Endodermal cell (in vitro differentiated cells): ENCODE measurements at regions not wholly inside any gene's neighbourhood (a gene's known extent, or its start where the extent isn't known, plus 50 kb on each side); places are given as distances from the start of the nearest gene placed in this dataset.

Experiments
- DNase-seq: peaks from one replicate; pipeline ENCODE4 v3.0.0-alpha.2; 2017
- H3K27ac ChIP-seq: 2 replicates; pipeline ENCODE4 v1.5.1; 2013; ENCODE audit warnings: mild to moderate bottlenecking, low read depth, low read length, moderate library complexity
- H3K27me3 ChIP-seq: 2 replicates; pipeline ENCODE4 v1.6.1; 2013; ENCODE audit warnings: mild to moderate bottlenecking, low read length, moderate library complexity; ENCODE audit not compliant: insufficient read depth, control insufficient read depth, poor library complexity, severe bottlenecking
- H3K36me3 ChIP-seq: 2 replicates; pipeline ENCODE4 v1.7.0; 2013; ENCODE audit warnings: mild to moderate bottlenecking, low read length, moderate library complexity; ENCODE audit not compliant: control insufficient read depth, insufficient read depth
- H3K4me1 ChIP-seq: one replicate; pipeline ENCODE4 v1.7.0; 2013; ENCODE audit warnings: low read length; ENCODE audit not compliant: control insufficient read depth, insufficient read depth
- H3K4me3 ChIP-seq: 2 replicates; pipeline ENCODE4 v1.5.1; 2013; ENCODE audit warnings: mild to moderate bottlenecking, low read length, moderate library complexity
- H3K9ac ChIP-seq: 2 replicates; pipeline ENCODE4 v1.6.1; 2013; ENCODE audit warnings: mild to moderate bottlenecking, low read length, moderate library complexity; ENCODE audit not compliant: poor library complexity, severe bottlenecking; ENCODE audit errors: extremely low read depth
- H3K9me3 ChIP-seq: 2 replicates; pipeline ENCODE4 v1.6.1; 2013; ENCODE audit warnings: mild to moderate bottlenecking, low read length, moderate library complexity; ENCODE audit not compliant: control insufficient read depth
- H3K27ac Mint-ChIP-seq: 2 replicates; pipeline ENCODE4 v1.8.0; 2020; ENCODE audit warnings: mixed read lengths
- H3K27me3 Mint-ChIP-seq: 2 replicates; pipeline ENCODE4 v1.8.0; 2021; ENCODE audit warnings: mild to moderate bottlenecking, mixed read lengths; ENCODE audit not compliant: insufficient read depth
- H3K36me3 Mint-ChIP-seq: 2 replicates; pipeline ENCODE4 v1.8.0; 2020; ENCODE audit warnings: low read depth, mixed read lengths
- H3K4me1 Mint-ChIP-seq: 2 replicates; pipeline ENCODE4 v1.8.0; 2020; ENCODE audit warnings: mixed read lengths
- H3K4me3 Mint-ChIP-seq: 2 replicates; pipeline ENCODE4 v1.8.0; 2020; ENCODE audit warnings: mild to moderate bottlenecking, moderate library complexity, mixed read lengths
- H3K9me3 Mint-ChIP-seq: 2 replicates; pipeline ENCODE4 v1.8.0; 2020; ENCODE audit warnings: mild to moderate bottlenecking, mixed read lengths
- CTCF ChIP-seq: fragments of 200-600 bp; sonication (generic); conservative IDR thresholded peaks from 2 replicates; pipeline ENCODE4 v1.5.0; 2021; ENCODE audit warnings: antibody characterized with exemption, mild to moderate bottlenecking
- WGBS, 2 experiments: methylation state at CpG; one replicate each; pipeline versions ENCODE4 v1.1.5 to v1.1.7; 2013; ENCODE audit warnings: missing lambda C conversion rate in 2 of 2, mixed read lengths in 1 of 2; ENCODE audit not compliant: insufficient coverage in 1 of 2, insufficient read length in 1 of 2; 5-methylcytosine and 5-hydroxymethylcytosine counted together

DNA sequence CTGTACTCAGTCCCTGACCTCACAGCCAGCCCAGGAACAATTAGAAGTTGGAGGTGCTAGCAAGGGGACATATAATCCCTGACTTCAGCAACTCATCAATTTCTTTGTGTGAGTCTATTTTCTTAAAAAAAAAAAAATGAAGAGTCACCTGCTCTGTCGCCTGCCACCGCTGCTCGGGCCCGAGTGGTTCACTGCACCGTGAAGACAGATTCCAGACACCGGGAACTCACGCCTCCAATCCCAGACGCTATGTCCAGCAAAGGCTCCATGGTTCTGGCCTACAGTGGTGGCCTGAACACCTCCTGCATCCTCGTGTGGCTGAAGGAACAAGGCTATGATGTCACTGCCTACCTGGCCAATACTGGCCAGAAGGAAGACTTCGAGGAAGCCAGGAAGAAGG is 606.6 kb downstream of the PRELID2 start:
- H3K27ac Mint-ChIP-seq = no peak overlapping the region
- Histone ChIP-seq H3K27me3 (no peaks in the 10 kb centered on the region), H3K36me3 (no peaks in the 10 kb centered on the region), H3K9me3 (no peaks in the 10 kb centered on the region), H3K4me1 (no peaks in the 10 kb centered on the region), H3K27ac (no peak overlapping the region), H3K9ac (no peak overlapping the region), H3K4me3 (no peak overlapping the region)
- TF ChIP-seq CTCF = no peak
- H3K27me3 Mint-ChIP-seq = no peaks in the 10 kb centered on the region
- DNase-seq = no peak
- no peaks in the 10 kb centered on the region for H3K36me3 Mint-ChIP-seq
- H3K4me1 Mint-ChIP-seq = peaks cover 15% of the 10 kb centered on the region
- no peak overlapping the region for H3K4me3 Mint-ChIP-seq
- WGBS, 2 experiments = 87 to 91% methylated on average over 10 of the region's 10 CpGs
- H3K9me3 Mint-ChIP-seq = no peaks in the 10 kb centered on the region

GRCh38 chr5:145227881-145228280 is 607.3 kb downstream of the PRELID2 start:
- H3K9me3 Mint-ChIP-seq = no peaks in the 10 kb centered on the region
- TF ChIP-seq CTCF = no peak
- no peaks in the 10 kb centered on the region for H3K36me3 ChIP-seq
- H3K4me1 Mint-ChIP-seq = peaks cover 11% of the 10 kb centered on the region
- H3K9ac ChIP-seq = no peak overlapping the region
- H3K9me3 ChIP-seq = no peaks in the 10 kb centered on the region
- no peak overlapping the region for H3K27ac ChIP-seq
- no peak for DNase-seq
- no peak overlapping the region for H3K4me3 Mint-ChIP-seq
- WGBS, 2 experiments = 88 to 100% methylated on average over 1 to 2 of the region's 2 CpGs
- no peak overlapping the region for H3K4me3 ChIP-seq
- no peaks in the 10 kb centered on the region for H3K4me1 ChIP-seq
- no peaks in the 10 kb centered on the region for H3K27me3 ChIP-seq
- no peak overlapping the region for H3K27ac Mint-ChIP-seq
- no peaks in the 10 kb centered on the region for H3K36me3 Mint-ChIP-seq
- no peaks in the 10 kb centered on the region for H3K27me3 Mint-ChIP-seq

GRCh38 chr5:145226726-145227125 is 608.4 kb downstream of the PRELID2 start:
- Mint-ChIP-seq H3K27me3 (no peaks in the 10 kb centered on the region), H3K4me1 (peaks cover 11% of the 10 kb centered on the region), H3K36me3 (no peaks in the 10 kb centered on the region), H3K4me3 (no peak overlapping the region), H3K27ac (no peak overlapping the region), H3K9me3 (no peaks in the 10 kb centered on the region)
- Histone ChIP-seq H3K9me3 (no peaks in the 10 kb centered on the region), H3K4me1 (no peaks in the 10 kb centered on the region), H3K27ac (no peak overlapping the region), H3K27me3 (no peaks in the 10 kb centered on the region), H3K9ac (no peak overlapping the region), H3K4me3 (no peak overlapping the region), H3K36me3 (no peaks in the 10 kb centered on the region)
- no peak for TF ChIP-seq CTCF
- WGBS, 2 experiments = 91 to 100% methylated on average over 3 of the region's 3 CpGs
- no peak for DNase-seq
